ENCODE measurements at regions not wholly inside any gene's neighbourhood (a gene's known extent, or its start where the extent isn't known, plus 50 kb on each side); places are given as distances from the start of the nearest gene placed in this dataset.

GRCh38 chr5:14006823-14007520 is 62.5 kb upstream of the DNAH5 start:
- intact Hi-C loops (cut with DNase I): no loop called here
- Histone ChIP-seq H3K27me3 (no peaks in the 10 kb centered on the region), H3K36me3 (no peaks in the 10 kb centered on the region), H3K4me1 (peaks cover 0 to 57% (median 16%) of the 10 kb centered on the region in 4 donors), H3K9me3 (no peaks in the 10 kb centered on the region), H3K27ac (no peak overlapping the region), H3K4me3 (no peak overlapping the region)
- 79% methylated on average over 5 of the region's 6 CpGs for WGBS (ENCODE audit: insufficient coverage, low coverage, low lambda C conversion rate, missing lambda C conversion rate)
- DNase-seq (no peak), ATAC-seq (no peak)
- TF ChIP-seq POLR2A (IDR thresholded peaks at IDR 0.05) (no peak), CTCF (IDR thresholded peaks at IDR 0.05) (no peak)

GRCh38 chr5:14004598-14005394 is 60.3 kb upstream of the DNAH5 start:
- peaks cover 0 to 47% (median 14%) of the 10 kb centered on the region in 4 donors for H3K4me1 ChIP-seq
- ATAC-seq: no peak
- intact Hi-C loops (cut with DNase I): no loop called here
- DNase-seq: no peak
- no peak overlapping the region for H3K4me3 ChIP-seq
- no peaks in the 10 kb centered on the region for H3K36me3 ChIP-seq
- WGBS (ENCODE audit: insufficient coverage, low coverage, low lambda C conversion rate, missing lambda C conversion rate): 78% methylated on average over 6 of the region's 6 CpGs
- H3K27me3 ChIP-seq: no peaks in the 10 kb centered on the region
- no peaks in the 10 kb centered on the region for H3K9me3 ChIP-seq
- TF ChIP-seq POLR2A (IDR thresholded peaks at IDR 0.05): no peak
- no peak for TF ChIP-seq CTCF (IDR thresholded peaks at IDR 0.05)
- H3K27ac ChIP-seq: no peak overlapping the region

- peak overlapping the region in 1 of 3 donors; percentile 2 for H3K27ac ChIP-seq
- ATAC-seq: no peak
- TF ChIP-seq POLR2A (IDR thresholded peaks at IDR 0.05): no peak
- no peak for TF ChIP-seq CTCF (IDR thresholded peaks at IDR 0.05)
Observed at GRCh38 chr5:14003936-14004335, 59.4 kb upstream of the DNAH5 start.

GRCh38 chr5:14003513-14003912 is 59.0 kb upstream of the DNAH5 start:
- no peaks in the 10 kb centered on the region for H3K27me3 ChIP-seq
- H3K4me1 ChIP-seq: peaks cover 0 to 37% (median 9%) of the 10 kb centered on the region in 4 donors
- peak overlapping the region in 1 of 3 donors; percentile 2 for H3K27ac ChIP-seq
- no peaks in the 10 kb centered on the region for H3K9me3 ChIP-seq
- WGBS (ENCODE audit: insufficient coverage, low coverage, low lambda C conversion rate, missing lambda C conversion rate): 100% methylated on average over 2 of the region's 2 CpGs
- ATAC-seq (no peak), DNase-seq (no peak)
- no peak for TF ChIP-seq POLR2A (IDR thresholded peaks at IDR 0.05)
- no peak for TF ChIP-seq CTCF (IDR thresholded peaks at IDR 0.05)
- no peak overlapping the region for H3K4me3 ChIP-seq
- H3K36me3 ChIP-seq: no peaks in the 10 kb centered on the region
- intact Hi-C loops (cut with DNase I): no loop called here

More at GRCh38 chr5:14003936-14004335, 59.4 kb upstream of the DNAH5 start:
- peaks cover 0 to 39% (median 11%) of the 10 kb centered on the region in 4 donors for H3K4me1 ChIP-seq
- intact Hi-C loops (cut with DNase I): no loop called here
- no peaks in the 10 kb centered on the region for H3K9me3 ChIP-seq
- no peaks in the 10 kb centered on the region for H3K27me3 ChIP-seq
- 68% methylated on average over 4 of the region's 4 CpGs for WGBS (ENCODE audit: insufficient coverage, low coverage, low lambda C conversion rate, missing lambda C conversion rate)
- no peak overlapping the region for H3K4me3 ChIP-seq
- no peaks in the 10 kb centered on the region for H3K36me3 ChIP-seq
- no peak for DNase-seq

All from right lobe of liver (tissue), 6 donors.